ENCODE measurements at regions not wholly inside any gene's neighbourhood (a gene's known extent, or its start where the extent isn't known, plus 50 kb on each side); places are given as distances from the start of the nearest gene placed in this dataset.

DNA sequence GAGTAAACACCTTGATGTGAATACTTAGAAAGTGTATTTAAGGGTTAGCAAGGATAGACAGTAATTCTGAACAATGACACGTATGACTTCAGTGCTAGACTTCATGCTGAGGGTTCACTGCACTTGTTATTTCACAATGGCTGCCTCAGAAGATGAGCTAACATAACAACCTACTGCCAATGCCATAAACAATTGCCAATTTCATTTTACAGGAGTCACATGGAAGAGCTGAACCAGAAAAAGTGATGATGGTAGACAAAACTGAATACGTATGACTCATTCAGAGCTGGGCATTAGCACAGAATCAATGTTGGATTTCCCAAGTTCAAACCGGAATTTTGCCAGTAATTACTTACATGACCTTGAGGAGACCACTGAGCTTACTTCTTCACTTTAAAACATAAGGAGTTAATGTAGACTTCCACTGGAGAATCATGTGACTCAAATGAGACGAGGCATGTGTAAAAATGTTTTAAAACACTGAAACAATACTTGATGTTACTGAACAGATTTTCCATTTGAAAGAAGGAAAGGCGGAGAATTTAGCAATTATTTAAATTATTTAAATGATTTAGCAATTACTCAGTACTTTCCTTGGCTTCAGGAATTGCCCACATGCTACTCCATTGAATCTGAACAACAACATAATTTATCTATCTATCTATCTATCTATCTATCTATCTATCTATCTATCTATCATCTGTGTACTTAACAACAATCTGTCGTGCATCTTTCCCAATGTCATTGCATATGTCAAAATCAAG is 868.5 kb upstream of the SLIT2 start:
- no peak for TF ChIP-seq ZNF253 (CRISPR knock-in tag; IDR thresholded peaks at IDR 0.05; ENCODE audit: borderline replicate concordance)
- TF ChIP-seq ZNF367 (CRISPR knock-in tag; IDR thresholded peaks at IDR 0.05; ENCODE audit: borderline replicate concordance), result no peak
- no peak for TF ChIP-seq PPARG (CRISPR knock-in tag; conservative IDR thresholded peaks at IDR 0.05)
- no peak for TF ChIP-seq EP300 (IDR thresholded peaks at IDR 0.05; ENCODE audit: low read depth in 2 of 2, low read length in 2 of 2)
- no peak for TF ChIP-seq EP300 (CRISPR knock-in tag; IDR thresholded peaks at IDR 0.05; ENCODE audit: borderline replicate concordance)
- TF ChIP-seq, protein P1, sequence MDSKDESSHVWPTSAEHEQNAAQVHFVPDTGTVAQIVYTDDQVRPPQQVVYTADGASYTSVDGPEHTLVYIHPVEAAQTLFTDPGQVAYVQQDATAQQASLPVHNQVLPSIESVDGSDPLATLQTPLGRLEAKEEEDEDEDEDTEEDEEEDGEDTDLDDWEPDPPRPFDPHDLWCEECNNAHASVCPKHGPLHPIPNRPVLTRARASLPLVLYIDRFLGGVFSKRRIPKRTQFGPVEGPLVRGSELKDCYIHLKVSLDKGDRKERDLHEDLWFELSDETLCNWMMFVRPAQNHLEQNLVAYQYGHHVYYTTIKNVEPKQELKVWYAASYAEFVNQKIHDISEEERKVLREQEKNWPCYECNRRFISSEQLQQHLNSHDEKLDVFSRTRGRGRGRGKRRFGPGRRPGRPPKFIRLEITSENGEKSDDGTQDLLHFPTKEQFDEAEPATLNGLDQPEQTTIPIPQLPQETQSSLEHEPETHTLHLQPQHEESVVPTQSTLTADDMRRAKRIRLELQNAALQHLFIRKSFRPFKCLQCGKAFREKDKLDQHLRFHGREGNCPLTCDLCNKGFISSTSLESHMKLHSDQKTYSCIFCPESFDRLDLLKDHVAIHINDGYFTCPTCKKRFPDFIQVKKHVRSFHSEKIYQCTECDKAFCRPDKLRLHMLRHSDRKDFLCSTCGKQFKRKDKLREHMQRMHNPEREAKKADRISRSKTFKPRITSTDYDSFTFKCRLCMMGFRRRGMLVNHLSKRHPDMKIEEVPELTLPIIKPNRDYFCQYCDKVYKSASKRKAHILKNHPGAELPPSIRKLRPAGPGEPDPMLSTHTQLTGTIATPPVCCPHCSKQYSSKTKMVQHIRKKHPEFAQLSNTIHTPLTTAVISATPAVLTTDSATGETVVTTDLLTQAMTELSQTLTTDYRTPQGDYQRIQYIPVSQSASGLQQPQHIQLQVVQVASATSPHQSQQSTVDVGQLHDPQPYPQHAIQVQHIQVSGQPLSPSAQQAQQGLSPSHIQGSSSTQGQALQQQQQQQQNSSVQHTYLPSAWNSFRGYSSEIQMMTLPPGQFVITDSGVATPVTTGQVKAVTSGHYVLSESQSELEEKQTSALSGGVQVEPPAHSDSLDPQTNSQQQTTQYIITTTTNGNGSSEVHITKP (CRISPR knock-in tag; IDR thresholded peaks at IDR 0.05; ENCODE audit: low read depth), result no peak
- no peak for TF ChIP-seq MEIS1 (CRISPR knock-in tag; IDR thresholded peaks at IDR 0.05; ENCODE audit: borderline replicate concordance)
- TF ChIP-seq RFX5 (IDR thresholded peaks at IDR 0.05; ENCODE audit: low read depth, low read length), result no peak
- no peak for TF ChIP-seq RNF2 (conservative IDR thresholded peaks at IDR 0.05; ENCODE audit: low read depth)

Measured in HepG2 (cell line).